H1 (cell line): ENCODE measurements at regions not wholly inside any gene's neighbourhood (a gene's known extent, or its start where the extent isn't known, plus 50 kb on each side); places are given as distances from the start of the nearest gene placed in this dataset.

Source experiments
- EP300 ChIP-seq, 2 experiments: IDR thresholded peaks; 1 replicate in 1 of 2; 2 replicates in 1 of 2; pipeline ENCODE4 v1.6.1; 2011 to 2012; ENCODE audit warnings: low read depth in 2 of 2, low read length in 2 of 2, mild to moderate bottlenecking in 2 of 2, borderline replicate concordance in 1 of 2, inconsistent platforms in 1 of 2, moderate library complexity in 1 of 2
- NANOG ChIP-seq: IDR thresholded peaks from 2 replicates; pipeline ENCODE4 v1.6.1; 2011; ENCODE audit warnings: low read length, low read depth, mild to moderate bottlenecking, inconsistent platforms; ENCODE audit not compliant: insufficient read depth, poor library complexity, severe bottlenecking
- SP4 ChIP-seq: IDR thresholded peaks from 2 replicates; pipeline ENCODE4 v1.6.1; 2012; ENCODE audit warnings: low read length, inconsistent platforms

DNA sequence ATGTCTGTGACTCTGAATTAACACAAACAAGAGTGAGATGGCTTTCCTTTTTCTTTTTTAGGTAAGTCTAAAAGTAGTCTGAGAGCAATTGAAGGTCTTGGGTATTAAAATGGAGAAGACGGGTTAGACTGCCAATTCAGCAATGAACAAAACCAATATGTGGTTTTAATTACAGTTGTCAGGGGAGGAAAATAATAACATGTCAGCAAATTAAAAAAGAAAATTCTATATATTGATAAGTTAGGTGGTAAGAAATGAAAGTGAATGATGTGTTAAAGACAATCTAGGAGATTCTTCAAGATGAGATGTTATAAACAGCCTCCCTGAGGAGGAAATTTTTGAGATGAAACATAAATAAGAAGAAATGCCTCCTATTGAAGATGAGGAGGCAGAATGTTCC is 150.6 kb upstream of the HSF2 start (continued):
- TF ChIP-seq EP300 (IDR thresholded peaks at IDR 0.05; ENCODE audit: borderline replicate concordance in 1 of 2, low read depth in 2 of 2, low read length in 2 of 2) (no peak), NANOG (no peak), SP4 (no peak)
